ENCODE measurements at regions not wholly inside any gene's neighbourhood (a gene's known extent, or its start where the extent isn't known, plus 50 kb on each side); places are given as distances from the start of the nearest gene placed in this dataset.

- Mint-ChIP-seq H3K36me3 (ENCODE audit: low read depth) (no peaks in the 10 kb centered on the region), H3K27me3 (ENCODE audit: low read depth, poor library complexity) (no peaks in the 10 kb centered on the region), H3K9me3 (no peaks in the 10 kb centered on the region), H3K27ac (no peak overlapping the region), H3K4me3 (no peak overlapping the region), H3K4me1 (peaks cover 20% of the 10 kb centered on the region)
- DNase-seq: no peak
- TF ChIP-seq CTCF (IDR thresholded peaks at IDR 0.05): no peak
Observed at GRCh38 chr5:147972076-147972840, 65.9 kb upstream of the C5orf46 start.

GRCh38 chr5:147971472-147971871 is 65.1 kb upstream of the C5orf46 start:
- peaks cover 20% of the 10 kb centered on the region for H3K4me1 Mint-ChIP-seq
- H3K36me3 Mint-ChIP-seq (ENCODE audit: low read depth): no peaks in the 10 kb centered on the region
- H3K27ac Mint-ChIP-seq: peak overlapping the region; percentile 38
- TF ChIP-seq CTCF (IDR thresholded peaks at IDR 0.05): no peak
- H3K27me3 Mint-ChIP-seq (ENCODE audit: low read depth, poor library complexity): no peaks in the 10 kb centered on the region
- no peaks in the 10 kb centered on the region for H3K9me3 Mint-ChIP-seq
- H3K4me3 Mint-ChIP-seq: no peak overlapping the region
- no peak for DNase-seq

- Mint-ChIP-seq H3K4me1 (peaks cover 11% of the 10 kb centered on the region), H3K9me3 (no peaks in the 10 kb centered on the region), H3K27ac (no peak overlapping the region), H3K36me3 (ENCODE audit: low read depth) (no peaks in the 10 kb centered on the region), H3K4me3 (no peak overlapping the region), H3K27me3 (ENCODE audit: low read depth, poor library complexity) (peaks cover 7% of the 10 kb centered on the region)
- no peak for TF ChIP-seq CTCF (IDR thresholded peaks at IDR 0.05)
- DNase-seq: no peak
Observed at GRCh38 chr5:147968855-147969254, 62.5 kb upstream of the C5orf46 start.

- H3K27ac Mint-ChIP-seq: no peak overlapping the region
- peaks cover 7% of the 10 kb centered on the region for H3K27me3 Mint-ChIP-seq (ENCODE audit: low read depth, poor library complexity)
- H3K36me3 Mint-ChIP-seq (ENCODE audit: low read depth): no peaks in the 10 kb centered on the region
- no peak for DNase-seq
- H3K4me3 Mint-ChIP-seq: no peak overlapping the region
- no peaks in the 10 kb centered on the region for H3K4me1 Mint-ChIP-seq
- no peak for TF ChIP-seq CTCF (IDR thresholded peaks at IDR 0.05)
- no peaks in the 10 kb centered on the region for H3K9me3 Mint-ChIP-seq
Observed at GRCh38 chr5:147966829-147967228, 60.5 kb upstream of the C5orf46 start.

- TF ChIP-seq CTCF (IDR thresholded peaks at IDR 0.05): no peak
- Mint-ChIP-seq H3K4me3 (no peak overlapping the region), H3K9me3 (no peaks in the 10 kb centered on the region), H3K27ac (no peak overlapping the region), H3K4me1 (no peaks in the 10 kb centered on the region), H3K27me3 (ENCODE audit: low read depth, poor library complexity) (peaks cover 9% of the 10 kb centered on the region), H3K36me3 (ENCODE audit: low read depth) (no peaks in the 10 kb centered on the region)
- no peak for DNase-seq
Observed at GRCh38 chr5:147966326-147966725, 60.0 kb upstream of the C5orf46 start.

GRCh38 chr5:147965715-147966114 is 59.4 kb upstream of the C5orf46 start:
- Mint-ChIP-seq H3K27me3 (ENCODE audit: low read depth, poor library complexity) (peaks cover 10% of the 10 kb centered on the region), H3K9me3 (no peaks in the 10 kb centered on the region), H3K4me1 (no peaks in the 10 kb centered on the region), H3K4me3 (no peak overlapping the region), H3K36me3 (ENCODE audit: low read depth) (no peaks in the 10 kb centered on the region), H3K27ac (no peak overlapping the region)
- no peak for DNase-seq
- TF ChIP-seq CTCF (IDR thresholded peaks at IDR 0.05): no peak
